GM12865 (cell line): ENCODE measurements at regions not wholly inside any gene's neighbourhood (a gene's known extent, or its start where the extent isn't known, plus 50 kb on each side); places are given as distances from the start of the nearest gene placed in this dataset.

Experiments used
- DNase-seq: peaks from one replicate; pipeline ENCODE4 v3.0.0; 2010; ENCODE audit warnings: low read depth
- H3K4me3 ChIP-seq: 2 replicates; pipeline ENCODE4 v1.5.1; 2011; ENCODE audit warnings: mild to moderate bottlenecking, low read depth, low read length, control low read depth
- TF ChIP-seq, protein P1 (sequence below): IDR thresholded peaks from 2 replicates; pipeline ENCODE4 v1.5.1; 2011; ENCODE audit warnings: low read length, control low read depth, low read depth, inconsistent platforms; ENCODE audit not compliant: insufficient read depth; ENCODE audit errors: missing control alignments

GRCh38 chr6:44559486-44560270 lies 172.2 kb downstream of the CDC5L start:
- TF ChIP-seq, protein P1, sequence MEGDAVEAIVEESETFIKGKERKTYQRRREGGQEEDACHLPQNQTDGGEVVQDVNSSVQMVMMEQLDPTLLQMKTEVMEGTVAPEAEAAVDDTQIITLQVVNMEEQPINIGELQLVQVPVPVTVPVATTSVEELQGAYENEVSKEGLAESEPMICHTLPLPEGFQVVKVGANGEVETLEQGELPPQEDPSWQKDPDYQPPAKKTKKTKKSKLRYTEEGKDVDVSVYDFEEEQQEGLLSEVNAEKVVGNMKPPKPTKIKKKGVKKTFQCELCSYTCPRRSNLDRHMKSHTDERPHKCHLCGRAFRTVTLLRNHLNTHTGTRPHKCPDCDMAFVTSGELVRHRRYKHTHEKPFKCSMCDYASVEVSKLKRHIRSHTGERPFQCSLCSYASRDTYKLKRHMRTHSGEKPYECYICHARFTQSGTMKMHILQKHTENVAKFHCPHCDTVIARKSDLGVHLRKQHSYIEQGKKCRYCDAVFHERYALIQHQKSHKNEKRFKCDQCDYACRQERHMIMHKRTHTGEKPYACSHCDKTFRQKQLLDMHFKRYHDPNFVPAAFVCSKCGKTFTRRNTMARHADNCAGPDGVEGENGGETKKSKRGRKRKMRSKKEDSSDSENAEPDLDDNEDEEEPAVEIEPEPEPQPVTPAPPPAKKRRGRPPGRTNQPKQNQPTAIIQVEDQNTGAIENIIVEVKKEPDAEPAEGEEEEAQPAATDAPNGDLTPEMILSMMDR: no peak
- peak; percentile 7 for DNase-seq
- no peak overlapping the region for H3K4me3 ChIP-seq

GRCh38 chr6:44560458-44561059 lies 173.1 kb downstream of the CDC5L start:
- no peak for DNase-seq
- no peak overlapping the region for H3K4me3 ChIP-seq
- TF ChIP-seq, protein P1: no peak

- DNase-seq: no peak
- TF ChIP-seq, protein P1: no peak
- no peak overlapping the region for H3K4me3 ChIP-seq
These were observed 173.6 kb downstream of the CDC5L start for GRCh38 chr6:44561060-44561623.

DNA sequence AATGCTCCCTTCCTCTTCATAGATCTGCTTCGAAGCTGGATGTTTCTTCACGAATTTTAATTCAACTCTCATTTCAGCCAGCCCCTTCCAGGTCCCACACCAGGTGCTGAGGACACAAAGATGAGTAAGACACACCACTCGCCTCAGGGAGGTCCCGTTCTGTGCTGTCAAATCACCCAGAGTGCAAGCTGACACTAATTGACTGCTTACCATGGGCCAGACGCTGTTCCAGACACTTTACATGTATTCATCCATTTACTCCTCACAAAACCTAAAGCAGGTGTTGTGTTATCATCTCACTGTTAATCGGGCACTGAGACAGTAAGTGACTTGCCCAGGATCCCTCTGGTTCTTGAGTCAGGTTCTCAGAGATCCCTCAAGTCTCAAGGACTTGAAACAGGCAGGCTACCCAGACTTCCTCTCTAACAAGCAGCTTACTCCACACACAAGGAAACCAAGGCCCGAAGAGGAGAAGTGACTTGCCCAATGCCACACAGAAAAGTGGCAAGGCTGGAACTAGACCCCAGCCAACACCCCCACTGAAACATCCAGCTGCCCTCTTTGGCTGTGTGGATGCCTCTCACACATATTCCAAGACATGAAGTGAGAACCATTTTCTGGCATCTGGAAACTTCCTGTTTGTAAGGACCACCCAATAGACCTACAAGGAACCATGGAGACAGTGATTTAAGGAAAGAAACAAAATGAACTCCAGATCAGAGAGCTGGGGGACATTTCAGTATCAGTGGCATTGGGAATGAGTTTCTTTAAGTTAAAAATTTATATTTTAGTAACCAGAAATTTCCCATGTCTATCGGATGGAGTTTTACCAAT lies 174.5 kb downstream of the CDC5L start:
- TF ChIP-seq, protein P1: no peak
- H3K4me3 ChIP-seq: no peak overlapping the region

DNA sequence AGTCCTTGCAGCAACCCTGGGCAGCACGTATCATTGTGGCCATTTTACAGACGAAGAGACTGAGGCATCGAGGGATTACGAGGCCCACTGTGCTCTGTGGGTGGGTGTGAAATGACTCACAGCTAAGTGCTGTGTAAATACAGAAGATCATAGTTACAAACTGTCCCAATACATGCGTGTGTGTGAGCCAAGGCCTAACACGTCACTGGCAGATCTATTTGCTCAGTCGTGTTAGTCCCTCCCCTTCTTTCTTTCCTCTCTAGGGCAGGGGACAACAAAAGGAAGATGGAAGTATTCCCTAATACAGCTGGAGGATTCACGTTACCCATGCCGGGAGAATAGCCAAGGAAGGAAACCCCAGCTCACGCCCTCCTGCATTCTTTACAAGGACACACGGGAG lies 175.9 kb downstream of the CDC5L start:
- TF ChIP-seq, protein P1: no peak
- no peak overlapping the region for H3K4me3 ChIP-seq
- peak; percentile 6 for DNase-seq

More for the DNA sequence above, 174.5 kb downstream of the CDC5L start:
- no peak for DNase-seq

- no peak for DNase-seq
- TF ChIP-seq, protein P1: no peak
- no peak overlapping the region for H3K4me3 ChIP-seq
These were observed 177.5 kb downstream of the CDC5L start for GRCh38 chr6:44564906-44565524.
